HG03175 (cell line): ENCODE measurements at regions not wholly inside any gene's neighbourhood (a gene's known extent, or its start where the extent isn't known, plus 50 kb on each side); places are given as distances from the start of the nearest gene placed in this dataset.
"Not testable (repeated sequence)": the region's sequence is repeated elsewhere in the genome, so short reads cannot be mapped to it uniquely, and the experiment has no call there.

Source experiments
- ATAC-seq: cut with Tn5 transposase; IDR thresholded peaks from one replicate; pipeline ENCODE4 v1.9.1; 2021; ENCODE audit warnings: mild to moderate bottlenecking, moderate library complexity; ENCODE audit not compliant: unreplicated experiment

DNA sequence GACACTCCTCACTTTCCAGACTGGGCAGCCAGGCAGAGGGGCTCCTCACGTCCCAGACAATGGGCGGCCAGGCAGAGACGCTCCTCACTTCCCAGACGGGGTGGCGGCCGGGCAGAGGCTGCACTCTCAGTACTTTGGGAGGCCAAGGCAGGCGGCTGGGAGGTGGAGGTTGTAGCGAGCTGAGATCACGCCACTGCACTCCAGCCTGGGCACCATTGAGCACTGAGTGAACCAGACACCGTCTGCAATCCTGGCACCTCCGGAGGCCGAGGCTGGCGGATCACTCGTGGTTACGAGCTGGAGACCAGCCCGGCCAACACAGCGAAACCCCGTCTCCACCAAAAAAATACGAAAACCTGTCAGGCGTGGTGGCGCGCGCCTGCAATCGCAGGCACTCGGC is 134.1 kb upstream of the BOD1L1 start:
- not testable (repeated sequence) for ATAC-seq

- no peak for ATAC-seq
These were observed 134.6 kb upstream of the BOD1L1 start for GRCh38 chr4:13762130-13762529.

DNA sequence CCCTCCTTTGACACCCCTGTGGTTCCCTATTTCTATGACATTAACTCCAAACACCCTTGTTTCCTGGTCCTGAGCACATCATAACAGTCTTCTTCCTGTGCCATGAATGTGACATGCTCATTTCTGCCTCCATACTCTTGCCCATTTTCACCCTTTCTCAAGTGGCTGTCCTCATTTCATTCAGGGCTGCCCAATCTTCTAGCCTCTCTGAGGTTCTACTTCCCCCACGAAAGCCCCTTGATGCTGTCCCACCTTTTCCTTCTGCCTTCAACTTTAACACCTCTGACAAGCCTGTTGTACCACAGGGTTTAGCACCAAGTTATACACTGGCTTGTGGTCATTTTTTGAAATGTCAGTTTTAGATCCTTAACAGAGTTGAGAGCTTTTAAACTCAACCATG is 136.2 kb upstream of the BOD1L1 start:
- ATAC-seq = no peak

DNA sequence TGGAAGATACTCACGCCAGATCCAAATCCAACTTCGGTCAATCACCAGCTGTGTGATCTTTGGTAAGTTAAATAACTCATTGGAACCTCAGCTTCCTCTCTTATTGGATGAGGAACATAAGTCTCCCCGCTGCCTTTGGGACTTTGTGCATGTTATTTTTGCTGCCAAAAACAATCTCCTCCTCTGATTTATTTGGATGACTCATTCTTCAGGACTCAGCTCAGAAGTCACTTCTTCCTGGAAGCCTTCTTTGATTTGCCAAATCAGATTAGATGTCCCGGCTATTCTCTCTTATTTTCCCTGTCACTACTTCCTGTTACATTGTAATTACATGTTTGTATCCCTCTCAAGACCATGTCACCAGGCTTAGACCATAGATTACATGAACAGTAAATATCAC is 138.0 kb upstream of the BOD1L1 start:
- ATAC-seq = no peak

- ATAC-seq = no peak
These were observed 139.4 kb upstream of the BOD1L1 start for GRCh38 chr4:13766761-13767540.

DNA sequence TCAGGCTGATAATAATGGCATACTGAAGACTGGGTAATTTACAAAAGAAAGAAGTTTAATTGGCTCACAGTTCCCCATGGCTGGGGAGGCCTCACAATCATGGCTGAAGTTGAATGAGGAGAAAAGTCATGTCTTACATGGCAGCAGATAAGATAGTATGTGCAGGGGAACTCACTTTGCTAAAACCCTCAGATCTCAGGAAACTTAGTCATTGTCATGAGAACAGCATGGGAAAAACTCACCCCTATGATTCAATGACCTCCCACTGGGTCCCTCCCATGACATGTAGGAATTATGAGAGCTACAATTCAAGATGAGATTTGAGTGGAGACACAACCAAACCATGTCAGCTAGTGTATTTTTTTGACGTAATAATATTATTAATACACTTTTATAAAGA is 149.8 kb upstream of the BOD1L1 start:
- ATAC-seq = no peak

- no peak for ATAC-seq
These were observed 150.8 kb upstream of the BOD1L1 start for GRCh38 chr4:13778367-13778766.

DNA sequence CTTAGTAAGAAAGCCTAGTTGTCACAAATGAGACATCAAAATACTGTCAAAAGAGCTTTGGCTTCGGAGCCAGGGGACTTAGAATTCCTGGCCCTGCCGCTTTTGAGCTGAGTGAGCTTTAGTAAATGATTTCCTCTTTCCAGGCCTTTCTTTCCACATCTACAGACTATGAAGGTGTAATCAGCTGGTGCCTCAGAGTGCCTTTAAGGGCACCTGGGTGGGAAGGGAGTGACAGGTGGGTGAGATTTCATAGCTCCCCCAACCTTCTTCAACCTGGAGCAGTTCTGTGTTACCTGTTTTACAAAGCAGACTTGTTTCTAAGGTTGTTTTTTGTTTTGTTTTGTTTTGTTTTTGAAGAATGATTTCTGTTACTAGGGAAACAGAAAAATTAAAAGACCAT is 154.7 kb upstream of the BOD1L1 start:
- no peak for ATAC-seq

- no peak for ATAC-seq
These were observed 156.4 kb upstream of the BOD1L1 start for GRCh38 chr4:13783800-13784411.

DNA sequence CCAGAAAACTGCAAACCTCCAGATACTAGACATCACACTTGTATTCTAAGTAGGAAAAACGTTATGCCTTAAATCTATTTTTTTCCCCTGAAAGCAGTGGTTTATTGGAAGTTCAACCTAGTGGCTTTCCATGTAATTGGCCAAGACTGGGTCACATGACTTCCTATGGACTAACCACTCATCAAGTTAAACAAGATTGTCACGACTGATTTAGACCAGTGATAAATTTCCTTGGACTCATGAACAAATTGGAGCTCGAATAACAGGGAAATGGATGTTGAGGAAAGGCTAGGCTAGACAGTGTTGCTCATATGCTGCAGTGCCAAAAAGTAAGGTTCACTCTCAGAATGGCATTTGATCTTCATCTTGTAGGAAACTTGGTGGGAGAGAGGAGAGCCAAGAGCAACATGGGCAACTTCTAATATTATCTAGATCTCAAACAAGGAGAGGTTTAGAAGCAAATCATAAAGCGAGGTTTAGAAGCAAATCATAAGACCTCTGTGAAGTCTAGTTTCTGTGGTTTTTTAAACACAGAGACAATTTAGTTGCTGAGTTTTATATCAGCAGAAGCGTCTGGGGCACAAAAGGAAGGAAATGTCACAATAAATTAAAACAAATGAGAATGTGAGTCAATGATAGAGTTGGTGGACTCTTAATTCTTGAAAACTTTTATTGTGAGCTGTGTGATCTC is 165.6 kb upstream of the BOD1L1 start:
- ATAC-seq = no peak

- ATAC-seq = no peak
These were observed 167.5 kb upstream of the BOD1L1 start for GRCh38 chr4:13794819-13795565.

DNA sequence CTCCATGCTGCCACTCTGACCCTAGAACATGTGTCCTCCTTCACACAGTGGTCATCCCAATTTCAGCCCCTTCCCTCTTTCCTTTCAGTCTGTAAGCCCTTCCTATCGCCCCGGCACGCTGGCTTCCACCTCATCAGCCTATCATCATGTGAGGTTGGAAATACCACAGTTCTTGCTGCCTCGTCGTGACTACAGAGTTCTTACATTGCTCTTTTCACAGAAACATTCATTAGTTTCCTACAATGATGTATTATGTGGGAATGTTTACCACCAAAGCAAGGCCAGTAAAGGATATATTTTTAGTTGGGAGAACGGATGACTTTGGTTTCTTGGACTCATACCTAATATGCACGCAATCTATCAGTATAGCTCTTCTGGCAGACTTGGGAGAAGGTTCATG is 169.5 kb upstream of the BOD1L1 start:
- no peak for ATAC-seq

DNA sequence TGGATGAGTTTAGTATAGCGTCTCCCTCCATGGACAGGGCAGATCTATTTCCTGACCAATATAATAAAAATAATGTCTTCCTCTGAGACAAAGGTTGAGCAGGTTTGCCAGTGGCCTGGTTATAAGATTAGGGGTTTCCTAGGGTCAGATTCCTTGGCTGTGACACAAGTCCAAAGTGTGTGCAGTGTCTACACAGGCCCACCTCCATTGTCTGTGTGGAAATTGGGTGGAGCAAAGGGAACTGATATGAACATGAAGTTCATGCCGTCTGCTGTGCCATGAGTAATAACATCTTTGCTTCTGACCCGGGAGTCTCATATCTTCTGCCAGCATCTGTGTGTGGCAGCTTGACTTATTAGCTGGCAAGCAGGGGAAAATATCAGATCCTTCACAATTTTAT is 187.7 kb upstream of the BOD1L1 start:
- ATAC-seq = no peak

DNA sequence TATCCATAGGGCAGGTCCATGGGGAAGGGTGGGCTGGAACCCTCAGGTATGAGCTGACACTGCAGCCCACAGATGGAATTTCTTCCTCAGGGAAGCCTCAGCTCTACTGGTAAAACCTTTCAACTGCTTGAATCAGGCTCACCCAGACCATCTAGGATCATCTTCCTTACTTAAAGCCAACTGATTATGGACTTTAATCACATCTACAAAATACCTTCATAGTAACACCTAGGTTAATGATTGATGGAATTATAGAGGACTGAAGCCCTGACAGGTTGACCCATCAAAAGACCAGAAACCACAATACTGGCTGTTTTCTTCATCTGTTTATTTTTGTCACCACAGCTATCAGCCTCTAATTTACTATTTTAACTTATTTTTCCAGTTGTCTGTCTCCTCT is 188.9 kb upstream of the BOD1L1 start:
- ATAC-seq = no peak

- ATAC-seq = no peak
These were observed 194.0 kb upstream of the BOD1L1 start for GRCh38 chr4:13821522-13821921.

- not testable (repeated sequence) for ATAC-seq
These were observed 198.3 kb upstream of the BOD1L1 start for GRCh38 chr4:13825822-13826221.

DNA sequence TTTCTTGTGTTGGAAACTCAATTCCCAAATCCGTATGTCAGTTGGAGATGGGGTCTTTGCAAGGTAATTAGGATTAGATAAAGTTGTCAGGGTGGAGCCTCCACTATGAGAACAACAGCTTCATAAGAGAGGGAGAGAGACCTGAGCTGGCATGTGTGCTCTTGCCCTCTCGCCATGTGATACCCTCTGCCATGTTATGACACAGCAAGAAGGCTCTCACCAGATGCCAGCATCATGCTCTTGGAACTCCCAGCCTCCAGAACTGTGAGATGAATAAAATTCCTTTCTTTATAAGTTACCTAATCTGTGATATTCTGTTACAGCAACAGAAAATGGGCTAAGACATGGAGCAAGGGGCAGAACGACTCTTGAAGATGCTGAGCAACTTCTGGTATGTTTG is 201.9 kb upstream of the BOD1L1 start:
- no peak for ATAC-seq

- no peak for ATAC-seq
These were observed 202.9 kb upstream of the BOD1L1 start for GRCh38 chr4:13830449-13830848.

DNA sequence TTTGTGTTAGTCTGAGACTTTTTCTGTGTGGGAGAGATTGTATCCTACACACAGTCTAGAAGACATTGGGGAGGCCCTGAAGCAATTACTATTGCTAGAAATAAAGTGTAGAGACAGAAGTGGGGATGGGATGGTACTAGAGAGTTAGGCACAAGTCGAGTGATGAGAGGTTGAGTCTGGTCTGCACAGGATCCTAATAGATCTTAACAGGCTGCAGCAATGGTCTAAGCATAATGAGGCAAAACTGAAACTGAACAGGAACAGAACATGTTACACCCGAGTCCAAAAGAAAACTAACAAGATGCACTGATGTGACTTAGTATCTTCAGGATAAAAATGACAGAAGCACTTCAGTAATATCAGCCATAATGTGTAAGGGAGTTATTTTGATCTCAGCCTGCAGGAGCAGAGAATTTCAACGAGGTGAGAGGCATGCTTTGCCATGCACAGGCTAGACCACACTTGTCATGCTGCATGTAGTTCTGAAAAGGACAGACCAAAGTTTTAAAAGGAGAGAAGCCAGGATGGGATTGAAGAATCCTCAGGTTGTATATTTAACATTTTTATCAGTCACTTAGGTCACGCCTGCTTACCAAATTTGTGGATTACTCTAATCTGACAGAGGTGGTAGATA is 205.8 kb upstream of the BOD1L1 start:
- no peak for ATAC-seq

- ATAC-seq = no peak
These were observed 209.7 kb upstream of the BOD1L1 start for GRCh38 chr4:13836946-13837912.
